ENCODE measurements at regions not wholly inside any gene's neighbourhood (a gene's known extent, or its start where the extent isn't known, plus 50 kb on each side); places are given as distances from the start of the nearest gene placed in this dataset.

DNA sequence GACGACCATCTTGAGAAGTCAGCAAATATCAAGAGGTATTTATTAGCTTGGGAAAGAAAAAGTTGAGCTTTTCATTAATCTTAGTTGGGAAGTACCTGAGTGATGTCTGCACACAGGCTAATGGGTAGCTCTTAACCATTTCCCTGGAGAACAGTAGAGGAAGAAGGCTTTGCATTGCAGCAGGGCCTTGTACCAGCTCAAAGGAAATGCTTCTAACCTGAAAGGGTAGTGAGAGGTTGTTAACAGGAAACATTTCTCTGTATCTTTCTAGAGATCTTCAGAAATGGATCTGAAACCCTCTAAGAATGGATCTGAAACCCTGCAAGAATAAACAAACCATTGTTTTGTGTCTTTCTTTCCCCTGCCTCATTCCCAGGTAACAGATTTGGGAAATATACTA is 393.3 kb downstream of the PLK2 start:
- H2AFZ ChIP-seq (ENCODE audit: control insufficient read depth, low read length) = no peak overlapping the region
- H3K4me1 ChIP-seq (ENCODE audit: control insufficient read depth, extremely low read depth, insufficient read depth, low read length) = no peaks in the 10 kb centered on the region
- H3K4me3 ChIP-seq (ENCODE audit: control insufficient read depth in 2 of 3, extremely low read depth in 1 of 3, insufficient read depth in 2 of 3, low read depth in 1 of 3, low read length in 3 of 3) = no peak overlapping the region
- H3K9ac ChIP-seq (ENCODE audit: control insufficient read depth, extremely low read depth, insufficient read depth, low read length) = no peak overlapping the region
- no peak overlapping the region for H3K4me2 ChIP-seq (ENCODE audit: control insufficient read depth, extremely low read depth, insufficient read depth, low read depth, low read length)
- H3K79me2 ChIP-seq (ENCODE audit: control insufficient read depth, insufficient read depth, low read length) = no peaks in the 10 kb centered on the region
- no peak for FAIRE-seq
- H4K20me1 ChIP-seq (ENCODE audit: control insufficient read depth, extremely low read depth, insufficient read depth, low read length) = no peaks in the 10 kb centered on the region
- H3K9me3 ChIP-seq (ENCODE audit: control insufficient read depth, low read depth, low read length) = no peaks in the 10 kb centered on the region
- no peak for DNase-seq (ENCODE audit: low read depth, low spot score)
- dilution Hi-C loops (cut with MboI; ENCODE audit: extremely low pct_ligation_motif_present, low sequenced_read_pairs) = no loop called here
- H3K36me3 ChIP-seq (ENCODE audit: control insufficient read depth in 2 of 2, extremely low read depth in 1 of 2, insufficient read depth in 2 of 2, low read length in 2 of 2) = no peaks in the 10 kb centered on the region
- no peak overlapping the region for H3K27ac ChIP-seq (ENCODE audit: control insufficient read depth, insufficient read depth, low read length)
- TF ChIP-seq EZH2 (IDR thresholded peaks at IDR 0.05; ENCODE audit: low read length) = no peak
- TF ChIP-seq, protein P1, sequence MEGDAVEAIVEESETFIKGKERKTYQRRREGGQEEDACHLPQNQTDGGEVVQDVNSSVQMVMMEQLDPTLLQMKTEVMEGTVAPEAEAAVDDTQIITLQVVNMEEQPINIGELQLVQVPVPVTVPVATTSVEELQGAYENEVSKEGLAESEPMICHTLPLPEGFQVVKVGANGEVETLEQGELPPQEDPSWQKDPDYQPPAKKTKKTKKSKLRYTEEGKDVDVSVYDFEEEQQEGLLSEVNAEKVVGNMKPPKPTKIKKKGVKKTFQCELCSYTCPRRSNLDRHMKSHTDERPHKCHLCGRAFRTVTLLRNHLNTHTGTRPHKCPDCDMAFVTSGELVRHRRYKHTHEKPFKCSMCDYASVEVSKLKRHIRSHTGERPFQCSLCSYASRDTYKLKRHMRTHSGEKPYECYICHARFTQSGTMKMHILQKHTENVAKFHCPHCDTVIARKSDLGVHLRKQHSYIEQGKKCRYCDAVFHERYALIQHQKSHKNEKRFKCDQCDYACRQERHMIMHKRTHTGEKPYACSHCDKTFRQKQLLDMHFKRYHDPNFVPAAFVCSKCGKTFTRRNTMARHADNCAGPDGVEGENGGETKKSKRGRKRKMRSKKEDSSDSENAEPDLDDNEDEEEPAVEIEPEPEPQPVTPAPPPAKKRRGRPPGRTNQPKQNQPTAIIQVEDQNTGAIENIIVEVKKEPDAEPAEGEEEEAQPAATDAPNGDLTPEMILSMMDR (optimal IDR thresholded peaks at IDR 0.05 in 1 of 3, IDR thresholded peaks at IDR 0.05 in 1 of 3, conservative IDR thresholded peaks at IDR 0.05 in 1 of 3; ENCODE audit: extremely low read depth in 1 of 3, insufficient read depth in 2 of 3, low read length in 3 of 3) = no peak
- no peaks in the 10 kb centered on the region for H3K27me3 ChIP-seq (ENCODE audit: control insufficient read depth, extremely low read depth, insufficient read depth, low read length)
- no peaks in the 10 kb centered on the region for H3K9me1 ChIP-seq (ENCODE audit: control insufficient read depth, extremely low read depth, insufficient read depth, low read length)

DNA sequence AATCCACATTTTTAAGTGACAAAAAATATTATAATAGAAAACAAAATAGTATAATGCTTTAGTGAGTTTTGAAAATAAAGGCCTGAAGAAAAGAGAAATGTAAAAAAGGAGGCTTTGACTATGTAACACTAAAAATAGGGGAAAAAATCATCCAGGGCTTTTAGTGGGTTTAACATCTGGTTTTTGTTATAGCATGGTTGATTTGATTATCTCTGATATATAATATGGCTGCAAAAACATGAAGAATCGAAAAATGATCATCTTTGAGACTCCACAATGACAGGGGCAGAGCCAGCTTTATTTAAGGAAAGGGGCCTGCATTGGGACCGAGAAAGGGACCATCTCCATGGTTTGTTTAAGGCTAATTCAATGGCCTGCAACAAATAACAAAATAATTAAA is 393.8 kb downstream of the PLK2 start:
- Histone ChIP-seq H3K9me3 (ENCODE audit: control insufficient read depth, low read depth, low read length) (no peaks in the 10 kb centered on the region), H3K4me1 (ENCODE audit: control insufficient read depth, extremely low read depth, insufficient read depth, low read length) (no peaks in the 10 kb centered on the region), H3K9me1 (ENCODE audit: control insufficient read depth, extremely low read depth, insufficient read depth, low read length) (no peaks in the 10 kb centered on the region), H4K20me1 (ENCODE audit: control insufficient read depth, extremely low read depth, insufficient read depth, low read length) (no peaks in the 10 kb centered on the region), H3K79me2 (ENCODE audit: control insufficient read depth, insufficient read depth, low read length) (no peaks in the 10 kb centered on the region), H3K4me2 (ENCODE audit: control insufficient read depth, extremely low read depth, insufficient read depth, low read depth, low read length) (no peak overlapping the region), H3K27me3 (ENCODE audit: control insufficient read depth, extremely low read depth, insufficient read depth, low read length) (no peaks in the 10 kb centered on the region), H3K4me3 (ENCODE audit: control insufficient read depth in 2 of 3, extremely low read depth in 1 of 3, insufficient read depth in 2 of 3, low read depth in 1 of 3, low read length in 3 of 3) (no peak overlapping the region), H3K27ac (ENCODE audit: control insufficient read depth, insufficient read depth, low read length) (no peak overlapping the region), H3K36me3 (ENCODE audit: control insufficient read depth in 2 of 2, extremely low read depth in 1 of 2, insufficient read depth in 2 of 2, low read length in 2 of 2) (no peaks in the 10 kb centered on the region), H3K9ac (ENCODE audit: control insufficient read depth, extremely low read depth, insufficient read depth, low read length) (no peak overlapping the region), H2AFZ (ENCODE audit: control insufficient read depth, low read length) (no peak overlapping the region)
- no peak for TF ChIP-seq EZH2 (IDR thresholded peaks at IDR 0.05; ENCODE audit: low read length)
- TF ChIP-seq, protein P1 (optimal IDR thresholded peaks at IDR 0.05 in 1 of 3, IDR thresholded peaks at IDR 0.05 in 1 of 3, conservative IDR thresholded peaks at IDR 0.05 in 1 of 3; ENCODE audit: extremely low read depth in 1 of 3, insufficient read depth in 2 of 3, low read length in 3 of 3) = no peak
- dilution Hi-C loops (cut with MboI; ENCODE audit: extremely low pct_ligation_motif_present, low sequenced_read_pairs) = no loop called here
- FAIRE-seq (no peak), DNase-seq (ENCODE audit: low read depth, low spot score) (no peak)
